Neuronal stem cell (in vitro differentiated cells): ENCODE measurements at regions not wholly inside any gene's neighbourhood (a gene's known extent, or its start where the extent isn't known, plus 50 kb on each side); places are given as distances from the start of the nearest gene placed in this dataset.
"Not testable (repeated sequence)": the region's sequence is repeated elsewhere in the genome, so short reads cannot be mapped to it uniquely, and the experiment has no call there.

Experiments
- DNase-seq: peaks from one replicate; pipeline ENCODE4 v3.0.0-alpha.2; 2013; ENCODE audit warnings: low spot score
- H2AFZ ChIP-seq: one replicate; pipeline ENCODE4 v1.6.1; 2013; ENCODE audit warnings: mild to moderate bottlenecking, low read length, inconsistent platforms
- H2AK5ac ChIP-seq: 2 replicates; pipeline ENCODE4 v1.6.1; 2013; ENCODE audit warnings: low read depth, mild to moderate bottlenecking, inconsistent platforms, low read length, moderate library complexity, mixed read lengths
- H2BK120ac ChIP-seq: 2 replicates; pipeline ENCODE4 v1.6.1; 2013; ENCODE audit warnings: low read depth, mild to moderate bottlenecking, inconsistent platforms, low read length, moderate library complexity, mixed read lengths
- H2BK12ac ChIP-seq: one replicate; pipeline ENCODE4 v1.6.1; 2013; ENCODE audit warnings: low read length, inconsistent platforms
- H2BK15ac ChIP-seq: 2 replicates; pipeline ENCODE4 v1.6.1; 2013; ENCODE audit warnings: mild to moderate bottlenecking, low read length, inconsistent platforms, mixed read lengths
- H2BK5ac ChIP-seq: one replicate; pipeline ENCODE4 v1.6.1; 2013; ENCODE audit warnings: inconsistent platforms, mild to moderate bottlenecking, low read length, moderate library complexity
- H3K14ac ChIP-seq: one replicate; pipeline ENCODE4 v1.6.1; 2013; ENCODE audit warnings: low read length, inconsistent platforms
- H3K18ac ChIP-seq: 2 replicates; pipeline ENCODE4 v1.6.1; 2013; ENCODE audit warnings: low read length, inconsistent platforms
- H3K23ac ChIP-seq: 2 replicates; pipeline ENCODE4 v1.6.1; 2013; ENCODE audit warnings: low read depth, mild to moderate bottlenecking, mixed read lengths, low read length, inconsistent platforms; ENCODE audit not compliant: poor library complexity
- H3K27ac ChIP-seq: replicated peaks from 3 replicates; pipeline ENCODE4 v1.5.1; 2013; ENCODE audit warnings: low read length, inconsistent platforms
- H3K27me3 ChIP-seq, 3 experiments: 2 replicates each; pipeline ENCODE4 v1.6.1; 2013; ENCODE audit warnings: low read length in 3 of 3, mild to moderate bottlenecking in 2 of 3, inconsistent platforms in 1 of 3, low read depth in 1 of 3, mixed read lengths in 1 of 3, moderate library complexity in 1 of 3; ENCODE audit not compliant: control insufficient read depth in 3 of 3, insufficient read depth in 3 of 3
- H3K36me3 ChIP-seq, 2 donors: replicated peaks in 1 of 2; 2 replicates each; pipeline ENCODE4 v1.6.1; 2013; ENCODE audit warnings: low read length in 2 of 2; ENCODE audit not compliant: control insufficient read depth in 2 of 2, insufficient read depth in 2 of 2
- H3K4ac ChIP-seq: 2 replicates; pipeline ENCODE4 v1.6.1; 2013; ENCODE audit warnings: inconsistent platforms, mild to moderate bottlenecking, low read length, moderate library complexity
- H3K4me1 ChIP-seq, 2 donors: 1 replicate in 1 of 2; 2 replicates in 1 of 2; pipeline ENCODE4 v1.6.1; 2013; ENCODE audit warnings: low read length in 2 of 2, low read depth in 1 of 2; ENCODE audit not compliant: control insufficient read depth in 2 of 2, insufficient read depth in 1 of 2
- H3K4me2 ChIP-seq: one replicate; pipeline ENCODE4 v1.6.1; 2013; ENCODE audit warnings: mild to moderate bottlenecking, low read length, inconsistent platforms; ENCODE audit not compliant: insufficient read depth, poor library complexity, severe bottlenecking
- H3K4me3 ChIP-seq, 2 donors: 2 replicates each; pipeline ENCODE4 v1.5.1; 2013; ENCODE audit warnings: low read length in 2 of 2, mild to moderate bottlenecking in 2 of 2, inconsistent platforms in 1 of 2, moderate library complexity in 1 of 2
- H3K79me1 ChIP-seq: one replicate; pipeline ENCODE4 v1.6.1; 2013; ENCODE audit warnings: low read depth, mild to moderate bottlenecking, inconsistent platforms, low read length, moderate library complexity
- H3K9ac ChIP-seq: one replicate; pipeline ENCODE4 v1.6.1; 2013; ENCODE audit warnings: mild to moderate bottlenecking, low read depth, low read length, inconsistent platforms; ENCODE audit not compliant: poor library complexity
- H3K9me3 ChIP-seq, 2 donors: replicated peaks in 1 of 2; 2 replicates each; pipeline versions ENCODE3 to v1.6.1; 2013; ENCODE audit warnings: low read length in 2 of 2, mild to moderate bottlenecking in 2 of 2, inconsistent platforms in 1 of 2, low read depth in 1 of 2, mixed read lengths in 1 of 2, moderate library complexity in 1 of 2; ENCODE audit not compliant: control insufficient read depth in 2 of 2, insufficient read depth in 1 of 2
- H4K8ac ChIP-seq: one replicate; pipeline ENCODE4 v1.6.1; 2013; ENCODE audit warnings: low read depth, mild to moderate bottlenecking, inconsistent platforms, low read length, moderate library complexity
- H4K91ac ChIP-seq: one replicate; pipeline ENCODE4 v1.6.1; 2013; ENCODE audit warnings: low read length, low read depth, mild to moderate bottlenecking, inconsistent platforms; ENCODE audit not compliant: poor library complexity
- WGBS, 2 donors: extraction: QIAGEN DNeasy Blood & Tissue Kit; methylation state at CpG; one replicate each; pipeline ENCODE4 v1.1.7; 2013; ENCODE audit warnings: missing lambda C conversion rate in 2 of 2, mixed read lengths in 1 of 2; ENCODE audit not compliant: insufficient read length in 2 of 2, insufficient replicate concordance in 1 of 2; ENCODE audit errors: extremely low coverage in 2 of 2; 5-methylcytosine and 5-hydroxymethylcytosine counted together

GRCh38 chr5:104018299-104018698 is 455.7 kb upstream of the NUDT12 start:
- no peak for DNase-seq

DNA sequence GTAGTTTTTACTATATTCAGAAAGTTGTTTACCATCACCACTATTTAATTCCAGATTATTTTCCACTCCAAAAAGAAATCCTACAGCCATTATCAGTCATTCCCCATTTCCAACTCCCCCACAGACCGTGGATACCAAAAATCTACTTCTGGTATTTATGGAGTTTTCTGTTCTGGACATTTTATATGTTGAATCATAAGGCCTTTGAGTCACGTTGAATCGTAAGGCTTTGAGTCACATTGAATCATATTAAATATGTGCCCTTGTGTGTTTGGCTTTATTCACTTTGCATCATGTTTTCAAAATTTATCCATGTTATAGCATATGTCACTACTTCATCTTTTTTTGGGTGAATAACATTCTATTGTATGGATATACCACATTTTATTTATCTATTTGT is 454.1 kb upstream of the NUDT12 start:
- H3K27me3 ChIP-seq = no peaks in the 10 kb centered on the region
- no peak overlapping the region for H4K91ac ChIP-seq

More at GRCh38 chr5:104018299-104018698, 455.7 kb upstream of the NUDT12 start:
- Histone ChIP-seq H3K4ac (no peak overlapping the region), H3K9ac (no peak overlapping the region), H2AK5ac (no peak overlapping the region), H2BK12ac (no peak overlapping the region), H3K9me3 (peaks cover 0 to 6% of the 10 kb centered on the region in 2 donors), H3K79me1 (no peaks in the 10 kb centered on the region), H3K27me3 (no peaks in the 10 kb centered on the region), H4K91ac (no peak overlapping the region), H2AFZ (no peak overlapping the region), H3K4me3 (no peak overlapping the region), H3K14ac (no peak overlapping the region), H3K18ac (no peak overlapping the region), H2BK120ac (no peak overlapping the region), H2BK15ac (no peak overlapping the region), H3K4me2 (no peak overlapping the region), H3K23ac (no peak overlapping the region), H3K4me1 (no peaks in the 10 kb centered on the region), H3K36me3 (no peaks in the 10 kb centered on the region), H3K27ac (no peak overlapping the region), H4K8ac (no peak overlapping the region), H2BK5ac (no peak overlapping the region)

DNA sequence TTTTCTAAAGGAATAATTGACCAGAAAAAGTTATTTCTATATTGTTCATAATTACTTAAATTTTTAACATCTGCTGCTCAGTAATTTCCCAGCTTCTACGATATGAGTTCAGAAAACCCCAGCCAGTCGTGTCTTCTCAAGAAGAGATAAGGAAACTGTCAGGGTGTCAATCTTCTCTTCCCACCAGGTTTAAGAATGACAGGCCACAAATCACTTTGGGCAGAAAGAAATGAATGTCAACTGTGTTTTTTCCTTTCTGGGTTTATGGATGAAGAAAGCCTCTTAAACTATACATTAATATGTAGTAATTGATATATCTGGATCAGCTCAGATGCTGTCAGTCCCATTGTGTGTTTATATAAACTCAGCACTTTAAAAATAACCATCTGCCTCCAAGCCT is 453.2 kb upstream of the NUDT12 start:
- H3K4ac ChIP-seq = no peak overlapping the region
- H2BK15ac ChIP-seq = no peak overlapping the region
- H3K14ac ChIP-seq = no peak overlapping the region
- no peak overlapping the region for H4K91ac ChIP-seq
- no peaks in the 10 kb centered on the region for H3K27me3 ChIP-seq
- H2AK5ac ChIP-seq = no peak overlapping the region
- H3K27ac ChIP-seq = no peak overlapping the region
- no peak overlapping the region for H3K9ac ChIP-seq
- no peak overlapping the region for H3K23ac ChIP-seq
- H3K4me3 ChIP-seq = no peak overlapping the region
- no peaks in the 10 kb centered on the region for H3K4me1 ChIP-seq
- no peak overlapping the region for H4K8ac ChIP-seq
- no peaks in the 10 kb centered on the region for H3K36me3 ChIP-seq
- no peak overlapping the region for H3K4me2 ChIP-seq
- no peak for DNase-seq
- no peaks in the 10 kb centered on the region for H3K79me1 ChIP-seq
- no peak overlapping the region for H2BK120ac ChIP-seq
- WGBS, 2 donors = no CpG with 5 or more reads among the region's 2 CpGs
- H2BK5ac ChIP-seq = no peak overlapping the region
- no peak overlapping the region for H2AFZ ChIP-seq
- no peak overlapping the region for H2BK12ac ChIP-seq
- H3K18ac ChIP-seq = no peak overlapping the region
- peaks cover 0 to 6% of the 10 kb centered on the region in 2 donors for H3K9me3 ChIP-seq

More for the DNA sequence above, 454.1 kb upstream of the NUDT12 start:
- no CpG with 5 or more reads among the region's 3 CpGs for WGBS, 2 donors
- H3K4ac ChIP-seq = no peak overlapping the region
- no peak for DNase-seq
- no peak overlapping the region for H4K8ac ChIP-seq
- no peak overlapping the region for H2BK15ac ChIP-seq
- H3K4me3 ChIP-seq = no peak overlapping the region
- H3K18ac ChIP-seq = no peak overlapping the region
- no peak overlapping the region for H2BK120ac ChIP-seq
- H3K79me1 ChIP-seq = no peaks in the 10 kb centered on the region
- H3K23ac ChIP-seq = no peak overlapping the region
- H3K9ac ChIP-seq = no peak overlapping the region
- no peak overlapping the region for H3K27ac ChIP-seq
- H3K36me3 ChIP-seq = no peaks in the 10 kb centered on the region
- H3K4me1 ChIP-seq = no peaks in the 10 kb centered on the region
- H2AK5ac ChIP-seq = no peak overlapping the region
- no peak overlapping the region for H3K4me2 ChIP-seq
- H2BK12ac ChIP-seq = no peak overlapping the region
- no peak overlapping the region for H3K14ac ChIP-seq
- H2BK5ac ChIP-seq = no peak overlapping the region
- peaks cover 0 to 6% of the 10 kb centered on the region in 2 donors for H3K9me3 ChIP-seq
- no peak overlapping the region for H2AFZ ChIP-seq

DNA sequence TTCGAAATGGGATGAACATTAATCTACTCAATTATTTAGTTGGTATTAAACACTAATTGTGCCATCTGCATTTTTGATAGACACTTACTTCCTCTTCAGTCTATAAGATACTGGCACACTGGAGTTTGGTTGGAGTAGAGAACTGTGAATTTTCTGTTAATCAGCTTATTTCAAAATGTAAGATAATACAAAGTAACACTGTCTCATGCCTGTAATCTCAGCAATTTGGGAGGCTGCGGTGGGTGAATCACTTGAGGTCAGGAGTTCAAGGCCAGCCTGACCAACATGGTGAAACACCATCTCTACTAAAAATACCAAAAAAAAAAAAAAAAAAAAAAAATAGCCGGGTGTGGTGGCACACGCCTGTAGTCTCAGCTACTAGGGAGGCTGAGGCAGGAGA is 440.2 kb upstream of the NUDT12 start:
- H4K91ac ChIP-seq, H2AK5ac ChIP-seq, H2BK15ac ChIP-seq, H3K27ac ChIP-seq, H3K18ac ChIP-seq, H2BK120ac ChIP-seq, H3K4me2 ChIP-seq, H3K27me3 ChIP-seq, DNase-seq, H3K36me3 ChIP-seq, H3K4me1 ChIP-seq, H3K14ac ChIP-seq, H3K23ac ChIP-seq, H3K4me3 ChIP-seq, H2BK5ac ChIP-seq, H4K8ac ChIP-seq, H3K9ac ChIP-seq, H2AFZ ChIP-seq, H3K4ac ChIP-seq, H3K9me3 ChIP-seq, H3K79me1 ChIP-seq, H2BK12ac ChIP-seq: not testable (repeated sequence)
- WGBS, 2 donors = no CpG with 5 or more reads among the region's 4 CpGs
